OCI-LY7 (cell line): ENCODE measurements at regions not wholly inside any gene's neighbourhood (a gene's known extent, or its start where the extent isn't known, plus 50 kb on each side); places are given as distances from the start of the nearest gene placed in this dataset.

Source experiments
- CTCF ChIP-seq: fragments of 200-600 bp; sonication (generic); conservative IDR thresholded peaks from 2 replicates; pipeline ENCODE4 v1.5.1; 2014; ENCODE audit warnings: mild to moderate bottlenecking, antibody characterized with exemption, low read length, moderate library complexity, mixed read lengths
- EZH2phosphoT487 ChIP-seq: fragments of 200-600 bp; sonication (generic); IDR thresholded peaks from 2 replicates; pipeline ENCODE4 v1.6.1; 2018; ENCODE audit warnings: low read depth, borderline replicate concordance, mild to moderate bottlenecking, mixed run types, antibody characterized with exemption, low read length, moderate library complexity, mixed read lengths

- no peak for TF ChIP-seq CTCF
- TF ChIP-seq EZH2phosphoT487: no peak
Observed at GRCh38 chr3:134707908-134708597, 57.2 kb upstream of the KY start.
